HG02571 (cell line): ENCODE measurements at regions not wholly inside any gene's neighbourhood (a gene's known extent, or its start where the extent isn't known, plus 50 kb on each side); places are given as distances from the start of the nearest gene placed in this dataset.

Source experiments
- ATAC-seq: cut with Tn5 transposase; IDR thresholded peaks from one replicate; pipeline ENCODE4 v1.9.1; 2021; ENCODE audit warnings: mild to moderate bottlenecking, moderate library complexity; ENCODE audit not compliant: unreplicated experiment

DNA sequence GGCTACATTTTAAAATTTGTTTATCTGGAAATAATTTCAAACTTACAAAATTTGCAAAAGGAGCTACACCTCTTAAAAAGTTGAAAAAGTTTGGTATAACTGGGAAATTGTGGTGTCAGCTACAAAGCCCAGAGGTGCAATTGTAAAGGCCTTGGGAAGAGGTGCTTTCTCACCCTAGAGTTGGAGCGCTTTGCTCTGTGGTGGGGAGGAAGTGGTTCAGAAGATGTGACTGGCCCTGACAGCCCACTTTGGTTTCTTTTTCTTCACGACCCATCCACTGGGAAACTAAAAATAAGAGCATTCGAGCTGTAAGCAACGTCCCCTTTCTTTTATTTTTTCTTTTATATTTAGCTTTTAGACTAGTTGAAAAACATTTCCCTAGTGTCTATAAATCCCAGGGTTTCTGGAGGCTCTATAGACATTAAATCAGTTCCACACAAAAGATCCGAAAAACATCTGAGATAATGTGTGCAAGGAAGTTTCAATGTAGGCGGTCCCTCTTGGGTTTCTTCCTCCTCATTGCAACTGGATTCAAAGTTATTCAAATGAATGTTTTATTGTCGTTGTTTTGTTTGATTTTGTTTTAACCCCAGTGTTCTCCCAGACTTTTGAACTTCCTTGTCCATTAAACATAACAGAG, 397.8 kb downstream of the KIF16B start:
- no peak for ATAC-seq

DNA sequence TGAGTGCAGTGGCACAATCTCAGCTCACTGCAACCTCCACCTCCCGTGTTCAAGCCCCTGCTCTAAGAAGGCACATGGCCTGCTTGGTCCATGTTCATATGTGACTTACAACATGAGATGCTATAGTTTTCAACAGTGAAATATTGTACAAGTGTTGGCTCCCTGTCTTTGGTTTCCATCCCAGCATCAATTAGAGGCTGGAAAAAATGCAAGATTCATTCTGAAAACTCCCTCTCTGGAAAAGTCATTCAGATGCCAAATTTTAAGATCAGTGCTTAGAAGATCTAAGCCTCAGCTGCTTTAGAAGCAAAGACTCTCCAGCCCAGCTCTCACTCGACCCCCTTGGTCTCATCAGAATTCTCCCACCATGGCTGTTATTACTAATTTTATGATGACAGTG, 398.9 kb downstream of the KIF16B start:
- no peak for ATAC-seq

GRCh38 chr20:16173044-16173443, 400.2 kb downstream of the KIF16B start:
- no peak for ATAC-seq

DNA sequence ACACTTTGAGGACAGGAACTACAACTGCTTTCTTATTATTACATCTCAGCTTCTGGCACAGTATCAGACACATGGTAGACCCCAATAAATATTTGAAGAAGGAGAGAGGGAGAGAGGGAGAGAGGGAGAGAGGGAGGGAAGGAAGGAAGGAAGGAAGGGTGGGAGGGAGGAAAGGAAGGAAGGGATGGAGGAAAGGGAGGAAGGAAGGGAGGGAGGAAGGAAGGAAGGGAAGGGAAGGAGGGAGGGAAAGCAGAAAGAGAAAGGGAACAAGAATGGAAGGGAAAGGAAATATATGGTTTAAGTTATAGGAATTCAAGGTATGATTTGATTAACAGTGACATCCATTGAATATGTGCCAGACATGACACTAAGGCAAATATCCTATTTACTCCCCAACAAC, 402.1 kb downstream of the KIF16B start:
- no peak for ATAC-seq

GRCh38 chr20:16170406-16170971, 402.8 kb downstream of the KIF16B start:
- ATAC-seq = no peak

- no peak for ATAC-seq
Measured at GRCh38 chr20:16167423-16168130, 405.7 kb downstream of the KIF16B start.

DNA sequence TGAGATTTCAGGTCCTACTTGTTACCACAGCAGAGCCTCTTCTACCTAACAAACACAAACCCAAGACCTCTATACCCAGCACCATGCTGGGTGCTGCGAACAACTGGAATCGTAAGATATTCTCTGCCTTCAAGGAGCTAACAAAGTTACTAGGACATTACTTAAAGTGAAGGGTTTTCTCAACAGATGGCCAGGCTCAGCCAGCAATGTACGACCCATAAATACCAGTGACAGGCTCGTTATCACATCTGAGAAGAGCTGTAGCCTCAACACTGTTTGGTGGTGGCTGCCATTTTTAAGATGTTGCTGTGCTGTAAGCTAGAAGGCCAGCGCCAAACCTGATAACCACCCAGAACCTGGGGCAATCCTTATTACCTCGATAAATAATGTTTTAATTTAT, 406.5 kb downstream of the KIF16B start:
- no peak for ATAC-seq

- peak; percentile 29 for ATAC-seq
Measured at GRCh38 chr20:16158976-16159286, 414.3 kb downstream of the KIF16B start.

- peak; percentile 77 for ATAC-seq
Measured at GRCh38 chr20:16158090-16158975, 414.9 kb downstream of the KIF16B start.

DNA sequence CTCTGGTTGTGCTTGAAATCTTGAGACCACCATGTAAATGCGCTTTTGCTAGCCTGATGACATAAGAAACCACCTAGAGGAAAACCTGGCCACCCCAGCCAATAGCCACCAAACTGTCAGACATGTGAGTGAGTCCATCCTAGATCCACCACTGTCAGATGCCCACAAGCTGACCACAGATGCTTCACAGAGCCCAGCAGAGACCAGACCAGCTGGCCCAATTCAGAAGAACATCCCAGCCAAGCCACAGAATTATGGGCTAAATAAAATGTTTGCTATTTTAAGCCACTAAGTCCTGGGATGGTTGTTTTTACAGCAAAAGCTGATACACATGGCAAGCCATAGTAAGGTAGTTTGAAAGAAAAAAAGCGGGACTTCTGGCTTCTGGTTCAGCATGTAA, 425.3 kb downstream of the KIF16B start:
- ATAC-seq = no peak

DNA sequence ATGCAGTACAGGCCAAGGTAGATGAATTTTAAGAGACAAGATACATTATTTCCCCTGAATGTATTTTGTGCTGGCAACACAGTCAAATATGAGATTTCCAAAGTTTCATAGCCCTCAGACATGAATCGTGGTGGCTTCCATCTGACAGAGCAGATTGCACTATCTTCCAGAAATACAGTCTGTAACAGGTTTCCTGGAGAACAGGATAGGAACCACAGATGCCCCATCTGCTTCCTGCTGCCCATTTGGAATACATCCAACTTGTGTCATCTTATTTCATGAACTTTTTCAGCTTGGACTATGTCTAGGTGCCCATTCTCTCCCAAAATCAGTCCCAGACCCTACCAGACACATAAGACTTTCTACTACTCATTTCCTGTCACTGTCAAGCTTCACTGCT, 426.0 kb downstream of the KIF16B start:
- ATAC-seq = no peak

GRCh38 chr20:16145919-16146318, 427.3 kb downstream of the KIF16B start:
- ATAC-seq = no peak

GRCh38 chr20:16143596-16143995, 429.7 kb downstream of the KIF16B start:
- no peak for ATAC-seq

DNA sequence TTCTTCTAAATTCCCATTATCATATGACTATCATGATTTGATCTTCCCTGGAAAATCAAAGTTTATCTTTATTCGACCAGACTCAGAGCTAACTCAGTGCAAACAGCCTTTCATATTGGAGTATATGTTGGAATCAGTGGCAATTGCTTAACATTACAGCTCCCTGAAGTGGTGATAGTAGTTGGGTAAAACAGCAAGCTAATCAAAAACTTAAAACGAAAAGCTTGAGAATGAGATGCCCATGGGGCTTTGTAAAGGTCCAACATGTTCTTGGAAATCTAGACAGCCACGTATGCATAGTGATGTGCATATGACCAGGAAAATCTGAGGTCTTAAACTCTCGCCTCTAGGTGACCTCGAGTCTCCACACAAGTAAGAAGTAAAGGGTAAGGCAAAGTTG, 437.6 kb downstream of the KIF16B start:
- no peak for ATAC-seq

DNA sequence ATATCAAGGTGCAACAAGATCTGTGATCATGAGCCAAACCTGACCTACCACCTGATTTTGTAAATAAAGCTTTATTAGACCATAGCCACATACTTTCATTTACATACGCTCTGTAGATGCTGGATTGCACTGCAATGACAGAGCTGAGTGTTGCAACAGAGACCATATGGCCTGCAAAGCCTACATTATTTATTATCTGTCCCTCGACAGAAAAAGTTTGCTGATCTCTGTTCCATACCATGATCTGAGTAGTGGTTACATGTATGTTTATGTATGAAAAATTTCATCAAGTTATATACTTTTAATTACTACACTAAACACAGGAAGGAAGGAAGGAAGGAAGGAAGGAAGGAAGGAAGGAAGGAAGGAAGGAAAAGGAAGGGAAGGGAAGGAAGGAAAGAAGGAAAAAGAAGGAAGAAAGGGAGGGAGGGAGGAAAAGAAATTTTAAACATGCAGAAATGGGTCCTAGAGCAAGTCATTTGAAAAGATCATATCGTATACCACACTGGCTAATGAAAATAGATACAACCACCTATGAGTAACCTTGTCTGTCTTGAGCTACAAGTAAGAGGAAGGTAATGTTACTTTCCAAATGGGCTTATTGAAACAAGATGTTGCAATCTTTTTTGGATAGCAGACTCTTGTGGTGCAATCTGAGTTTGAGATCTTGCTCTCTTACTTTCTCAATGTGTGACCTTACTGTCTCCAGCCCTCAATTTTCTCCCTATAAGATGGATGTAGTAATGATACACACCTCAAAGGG, 441.0 kb downstream of the KIF16B start:
- ATAC-seq = no peak

DNA sequence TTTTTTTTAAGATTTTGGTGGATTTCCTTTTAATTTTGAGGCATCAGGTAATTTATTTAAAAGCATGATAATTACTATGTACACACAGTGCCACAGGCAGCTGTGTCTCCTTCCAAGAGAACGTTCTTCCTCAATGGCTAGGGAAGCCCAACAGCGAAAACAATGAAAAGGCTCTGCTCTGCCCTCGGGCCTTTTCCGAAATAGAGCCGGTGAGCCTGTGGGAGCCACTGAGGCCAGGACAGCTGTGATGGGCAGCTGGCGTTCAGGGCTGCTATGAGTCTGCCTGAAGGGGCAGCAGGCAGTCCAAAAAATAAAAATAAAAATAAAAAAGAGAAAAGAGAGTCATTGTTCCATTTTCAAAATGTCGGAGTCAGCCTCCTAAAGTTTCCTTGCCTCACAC, 443.8 kb downstream of the KIF16B start:
- ATAC-seq = no peak

- ATAC-seq = no peak
Measured at GRCh38 chr20:16128538-16129106, 444.6 kb downstream of the KIF16B start.

DNA sequence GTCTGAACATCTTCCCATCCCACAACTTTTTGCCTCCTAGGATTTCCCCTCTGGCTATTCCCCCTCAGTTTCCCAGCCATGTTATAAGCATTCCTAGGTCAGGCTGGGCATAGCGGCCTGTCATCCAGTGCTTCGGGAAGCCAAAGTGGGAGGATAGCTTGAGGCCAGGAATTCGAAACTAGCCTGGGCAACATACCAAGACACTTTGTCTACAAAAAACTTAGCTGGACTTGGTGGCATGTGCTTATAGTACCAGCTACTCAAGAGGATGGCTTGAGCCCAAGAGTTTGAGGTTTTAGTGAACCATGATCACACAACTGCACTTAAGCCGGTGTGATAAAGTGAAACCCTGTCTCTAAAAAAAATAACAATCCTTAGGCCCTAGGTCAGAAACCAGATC, 447.4 kb downstream of the KIF16B start:
- ATAC-seq = no peak

DNA sequence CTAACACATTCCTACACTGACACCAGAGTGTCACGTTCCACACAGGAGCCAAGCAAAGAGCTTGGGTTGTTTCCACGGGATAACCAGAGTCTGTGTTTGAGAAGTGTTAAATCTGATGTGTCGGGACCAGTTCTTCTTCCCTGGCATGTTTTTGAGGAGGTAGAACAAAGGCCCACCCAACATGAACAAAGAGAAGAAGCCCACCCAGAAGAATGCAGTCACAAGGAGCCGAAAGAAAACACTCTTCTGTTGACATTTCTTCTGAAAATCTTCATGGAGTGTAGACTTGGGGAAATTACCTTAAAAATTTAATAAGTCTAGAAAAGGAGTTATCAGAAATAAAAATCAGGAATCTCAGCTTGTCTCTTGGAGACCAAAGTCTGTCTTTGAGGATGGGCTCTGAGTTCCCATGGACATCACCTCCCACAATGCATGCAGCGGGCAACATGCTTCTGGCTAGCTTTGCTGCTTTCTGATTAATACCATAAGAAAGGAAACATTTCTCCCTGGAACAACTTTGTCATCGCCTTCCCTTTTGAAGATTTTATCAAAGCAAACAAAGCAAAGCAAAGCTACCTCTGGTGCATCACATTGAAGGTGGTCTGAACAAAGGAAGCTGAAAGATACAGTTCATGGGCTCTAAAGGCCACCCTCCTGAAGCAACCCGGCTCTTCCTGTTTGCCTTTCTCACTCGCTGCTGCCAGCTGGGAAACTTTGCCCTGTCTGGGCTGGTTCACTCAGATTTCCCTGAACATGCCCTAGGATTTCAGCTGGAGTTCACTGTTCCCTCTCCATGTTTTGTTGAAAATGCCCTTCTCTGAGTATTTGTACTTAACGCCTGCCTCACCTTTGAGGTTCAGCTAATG, 448.1 kb downstream of the KIF16B start:
- no peak for ATAC-seq

DNA sequence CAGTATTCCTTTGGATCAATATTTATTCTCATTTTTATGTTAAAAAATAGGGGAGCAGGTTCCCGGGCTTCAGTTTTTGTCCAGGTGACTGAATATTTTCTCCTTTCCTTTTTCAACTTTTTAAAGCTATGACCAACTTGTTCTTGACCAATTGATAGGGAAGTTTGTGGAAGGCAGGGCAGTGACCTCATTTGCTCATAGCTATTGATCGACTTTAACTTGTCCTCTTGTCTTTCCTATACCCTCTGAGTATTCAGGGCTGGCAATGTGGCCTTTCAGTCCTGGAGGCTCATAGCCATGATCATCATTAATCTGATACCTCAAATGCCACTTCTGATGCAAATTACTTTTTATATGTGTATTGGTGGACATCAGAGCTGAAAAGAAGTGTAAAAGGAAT, 448.8 kb downstream of the KIF16B start:
- ATAC-seq = no peak
